GM06990 (cell line): ENCODE measurements at regions not wholly inside any gene's neighbourhood (a gene's known extent, or its start where the extent isn't known, plus 50 kb on each side); places are given as distances from the start of the nearest gene placed in this dataset.

Source experiments
- DNase-seq: peaks from one replicate; pipeline ENCODE4 v3.0.0-alpha.2; 2011; ENCODE audit not compliant: insufficient read length; ENCODE audit errors: extremely low read depth
- H3K27me3 ChIP-seq: replicated peaks from 2 replicates; pipeline ENCODE4 v1.6.0; 2011; ENCODE audit warnings: low read length; ENCODE audit not compliant: control insufficient read depth, insufficient read depth
- H3K36me3 ChIP-seq: 2 replicates; pipeline ENCODE4 v1.5.1; 2011; ENCODE audit warnings: low read length; ENCODE audit not compliant: control insufficient read depth, insufficient read depth
- H3K4me3 ChIP-seq: replicated peaks from 2 replicates; pipeline ENCODE4 v1.5.1; 2011; ENCODE audit warnings: low read depth, mild to moderate bottlenecking, control low read depth, low read length
- CTCF ChIP-seq: IDR thresholded peaks from 2 replicates; pipeline ENCODE4 v1.5.1; 2011; ENCODE audit warnings: low read length, control low read depth, mild to moderate bottlenecking, inconsistent platforms; ENCODE audit not compliant: insufficient read depth, poor library complexity, severe bottlenecking

GRCh38 chr11:122331079-122331478, 215.1 kb upstream of the BLID start:
- H3K27me3 ChIP-seq, result no peaks in the 10 kb centered on the region; the same call in none of the 2 replicates
- no peaks in the 10 kb centered on the region for H3K36me3 ChIP-seq
- no peak for DNase-seq
- H3K4me3 ChIP-seq, result no peak overlapping the region
- TF ChIP-seq CTCF, result no peak

- Histone ChIP-seq H3K27me3 (no peaks in the 10 kb centered on the region; the same call in none of the 2 replicates), H3K4me3 (no peak overlapping the region), H3K36me3 (no peaks in the 10 kb centered on the region)
- no peak for DNase-seq
- TF ChIP-seq CTCF, result no peak
Observed at GRCh38 chr11:122330279-122330965, 214.4 kb upstream of the BLID start.

GRCh38 chr11:122327528-122327927, 211.5 kb upstream of the BLID start:
- Histone ChIP-seq H3K27me3 (no peaks in the 10 kb centered on the region; the same call in 1 of the 2 replicates), H3K4me3 (no peak overlapping the region), H3K36me3 (no peaks in the 10 kb centered on the region)
- no peak for TF ChIP-seq CTCF
- DNase-seq, result no peak

- no peak for TF ChIP-seq CTCF
Observed at GRCh38 chr11:122323754-122324421, 207.9 kb upstream of the BLID start.

GRCh38 chr11:122322329-122322728, 206.3 kb upstream of the BLID start:
- no peak for DNase-seq
- Histone ChIP-seq H3K36me3 (no peaks in the 10 kb centered on the region), H3K27me3 (no peaks in the 10 kb centered on the region; the same call in 1 of the 2 replicates), H3K4me3 (no peak overlapping the region)
- no peak for TF ChIP-seq CTCF

More at GRCh38 chr11:122323754-122324421, 207.9 kb upstream of the BLID start:
- no peaks in the 10 kb centered on the region for H3K36me3 ChIP-seq
- no peak for DNase-seq
- H3K4me3 ChIP-seq, result no peak overlapping the region
- no peaks in the 10 kb centered on the region; the same call in 1 of the 2 replicates for H3K27me3 ChIP-seq
